RWPE2 (cell line): ENCODE measurements at regions not wholly inside any gene's neighbourhood (a gene's known extent, or its start where the extent isn't known, plus 50 kb on each side); places are given as distances from the start of the nearest gene placed in this dataset.

ENCODE experiments used
- ATAC-seq: fragments of 200-7000 bp; cut with Tn5 transposase; 3 replicates; pipeline ENCODE4 v1.9.1; 2021; ENCODE audit warnings: low read depth
- DNase-seq: peaks from one replicate; pipeline ENCODE4 v3.0.0-alpha.2; 2020; ENCODE audit warnings: low spot score
- H3K27ac ChIP-seq: fragments of 450-650 bp; 2 replicates; pipeline ENCODE4 v1.5.1; 2017; ENCODE audit warnings: mild to moderate bottlenecking; ENCODE audit not compliant: poor library complexity, severe bottlenecking
- H3K27me3 ChIP-seq: fragments of 250-450 bp; sonication (Bioruptor Pico); 2 replicates; pipeline ENCODE4 v1.5.1; 2021; ENCODE audit warnings: mild to moderate bottlenecking, moderate library complexity; ENCODE audit not compliant: insufficient read depth, poor library complexity, severe bottlenecking
- H3K36me3 ChIP-seq: fragments of 250-450 bp; sonication (Bioruptor Pico); 2 replicates; pipeline ENCODE4 v1.5.1; 2020; ENCODE audit warnings: low read depth, mild to moderate bottlenecking, moderate library complexity
- H3K4me1 ChIP-seq: fragments of 250-450 bp; sonication (Bioruptor Pico); 2 replicates; pipeline ENCODE4 v1.5.1; 2021; ENCODE audit warnings: mild to moderate bottlenecking, moderate library complexity; ENCODE audit not compliant: insufficient read depth, poor library complexity, severe bottlenecking
- H3K4me3 ChIP-seq: fragments of 250-450 bp; sonication (Bioruptor Pico); 2 replicates; pipeline ENCODE4 v1.5.1; 2021; ENCODE audit warnings: mild to moderate bottlenecking, moderate library complexity; ENCODE audit not compliant: severe bottlenecking
- H3K9me3 ChIP-seq: fragments of 250-450 bp; sonication (Bioruptor Pico); 2 replicates; pipeline ENCODE4 v1.5.1; 2021; ENCODE audit warnings: mild to moderate bottlenecking, moderate library complexity; ENCODE audit not compliant: severe bottlenecking
- TF ChIP-seq, protein P1 (sequence below): fragments of 450-650 bp; IDR thresholded peaks from one replicate; pipeline ENCODE4 v1.5.1; 2017; ENCODE audit warnings: mild to moderate bottlenecking, moderate library complexity; ENCODE audit not compliant: poor library complexity, severe bottlenecking

- no peak for ATAC-seq
- no peaks in the 10 kb centered on the region for H3K27me3 ChIP-seq
- TF ChIP-seq, protein P1, sequence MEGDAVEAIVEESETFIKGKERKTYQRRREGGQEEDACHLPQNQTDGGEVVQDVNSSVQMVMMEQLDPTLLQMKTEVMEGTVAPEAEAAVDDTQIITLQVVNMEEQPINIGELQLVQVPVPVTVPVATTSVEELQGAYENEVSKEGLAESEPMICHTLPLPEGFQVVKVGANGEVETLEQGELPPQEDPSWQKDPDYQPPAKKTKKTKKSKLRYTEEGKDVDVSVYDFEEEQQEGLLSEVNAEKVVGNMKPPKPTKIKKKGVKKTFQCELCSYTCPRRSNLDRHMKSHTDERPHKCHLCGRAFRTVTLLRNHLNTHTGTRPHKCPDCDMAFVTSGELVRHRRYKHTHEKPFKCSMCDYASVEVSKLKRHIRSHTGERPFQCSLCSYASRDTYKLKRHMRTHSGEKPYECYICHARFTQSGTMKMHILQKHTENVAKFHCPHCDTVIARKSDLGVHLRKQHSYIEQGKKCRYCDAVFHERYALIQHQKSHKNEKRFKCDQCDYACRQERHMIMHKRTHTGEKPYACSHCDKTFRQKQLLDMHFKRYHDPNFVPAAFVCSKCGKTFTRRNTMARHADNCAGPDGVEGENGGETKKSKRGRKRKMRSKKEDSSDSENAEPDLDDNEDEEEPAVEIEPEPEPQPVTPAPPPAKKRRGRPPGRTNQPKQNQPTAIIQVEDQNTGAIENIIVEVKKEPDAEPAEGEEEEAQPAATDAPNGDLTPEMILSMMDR = no peak
- no peak overlapping the region for H3K4me3 ChIP-seq
- no peaks in the 10 kb centered on the region for H3K4me1 ChIP-seq
- H3K9me3 ChIP-seq = no peaks in the 10 kb centered on the region
- no peak for DNase-seq
- no peaks in the 10 kb centered on the region for H3K36me3 ChIP-seq
- H3K27ac ChIP-seq = no peak overlapping the region
Measured at GRCh38 chr7:73974948-73975926, 52.7 kb upstream of the ELN start.

DNA sequence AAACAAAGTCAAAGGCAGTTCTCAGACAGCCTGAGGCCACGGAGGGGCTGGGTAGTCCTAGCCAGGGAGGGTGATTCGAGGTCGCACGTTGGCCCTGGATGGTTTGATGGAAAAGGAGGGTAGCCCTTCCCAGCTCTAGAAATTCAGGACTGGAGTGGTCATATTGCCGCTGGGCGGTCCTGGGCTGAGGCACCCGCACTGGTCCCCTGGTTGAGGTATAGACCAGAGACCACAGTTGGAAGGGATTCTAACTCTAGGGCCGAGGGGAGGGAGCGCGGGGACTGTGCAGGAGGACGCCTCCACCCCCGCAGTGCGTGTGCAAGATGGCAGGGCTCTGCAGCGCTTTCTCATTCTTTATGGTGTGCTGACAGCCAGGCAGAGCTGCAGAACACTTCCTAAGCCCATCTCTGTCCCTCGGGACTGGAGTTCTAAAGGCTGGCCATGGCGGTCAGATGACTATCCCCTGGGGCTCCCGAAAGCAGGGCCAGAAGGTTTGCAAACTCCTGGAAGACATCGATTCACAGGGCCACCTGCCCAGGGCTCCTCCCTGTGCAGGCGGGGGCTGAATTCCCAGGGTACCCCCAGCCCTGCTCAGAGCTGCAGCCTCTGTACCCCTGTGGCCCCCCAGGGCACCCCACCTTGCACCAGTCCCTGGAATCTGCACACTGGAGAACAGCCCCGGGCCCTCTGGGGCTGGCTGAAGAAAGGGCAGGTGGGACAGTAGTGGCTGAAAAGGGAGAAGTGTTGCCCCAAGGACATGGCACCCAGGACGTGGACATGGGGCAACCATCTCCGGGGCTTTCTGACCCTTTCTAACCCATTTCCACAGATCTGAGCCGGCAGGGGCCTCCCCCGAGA, 51.0 kb upstream of the ELN start:
- H3K27ac ChIP-seq = no peak overlapping the region
- no peaks in the 10 kb centered on the region for H3K4me1 ChIP-seq
- no peaks in the 10 kb centered on the region for H3K9me3 ChIP-seq
- TF ChIP-seq, protein P1 = no peak
- no peaks in the 10 kb centered on the region for H3K27me3 ChIP-seq
- H3K4me3 ChIP-seq = no peak overlapping the region
- ATAC-seq (no peak), DNase-seq (no peak)
- no peaks in the 10 kb centered on the region for H3K36me3 ChIP-seq

DNA sequence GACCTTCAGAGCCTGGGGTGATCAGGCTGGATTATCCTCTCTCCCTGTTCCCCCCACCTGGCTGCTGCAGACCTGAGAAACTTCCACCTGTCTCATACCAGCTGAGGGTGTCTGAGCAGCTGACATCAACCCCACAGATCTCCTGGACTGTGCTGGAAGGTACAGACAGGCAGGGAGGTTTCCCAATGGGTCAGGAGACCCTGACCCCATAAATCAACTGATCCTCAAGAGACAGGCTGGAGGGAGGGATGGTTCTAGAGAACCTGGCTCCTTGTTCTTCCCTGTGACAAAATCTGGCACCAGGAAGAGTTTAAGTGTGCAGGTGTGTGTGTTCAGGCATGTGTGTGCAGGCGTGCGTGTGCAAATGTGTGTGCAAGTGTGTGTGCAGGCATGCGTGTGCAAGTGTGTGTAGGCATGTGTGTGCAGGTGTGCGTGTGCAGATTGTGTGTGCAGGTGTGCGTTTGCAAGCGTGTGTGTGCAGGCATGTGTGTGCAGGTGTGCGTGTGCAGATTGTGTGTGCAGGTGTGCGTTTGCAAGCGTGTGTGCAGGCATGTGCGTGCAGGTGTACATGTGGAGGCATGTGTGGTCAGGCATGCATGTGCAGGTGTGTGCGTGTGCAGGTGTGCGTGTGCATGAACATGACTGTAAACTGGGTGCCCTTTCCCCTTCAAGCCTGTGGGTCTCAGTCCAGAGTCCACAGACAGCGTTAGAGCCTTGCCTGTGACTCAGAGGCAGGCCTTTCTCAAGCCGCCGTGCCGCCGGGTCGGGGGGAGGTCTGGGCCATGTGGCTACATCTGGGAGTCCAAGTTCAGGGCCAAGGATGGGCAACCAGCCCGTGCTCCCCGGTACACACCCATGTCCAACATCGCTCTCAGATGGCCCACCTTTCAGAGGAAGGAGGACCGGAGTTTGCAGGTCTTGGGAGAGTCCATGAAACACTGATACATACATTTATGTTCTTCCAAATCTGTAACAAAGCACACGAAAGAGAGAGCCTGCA, 50.1 kb upstream of the ELN start:
- TF ChIP-seq, protein P1 = no peak
- H3K4me1 ChIP-seq = no peaks in the 10 kb centered on the region
- H3K9me3 ChIP-seq = no peaks in the 10 kb centered on the region
- no peak overlapping the region for H3K4me3 ChIP-seq
- ATAC-seq (no peak), DNase-seq (no peak)
- no peaks in the 10 kb centered on the region for H3K27me3 ChIP-seq
- no peaks in the 10 kb centered on the region for H3K36me3 ChIP-seq
- H3K27ac ChIP-seq = no peak overlapping the region
